ENCODE measurements at regions not wholly inside any gene's neighbourhood (a gene's known extent, or its start where the extent isn't known, plus 50 kb on each side); places are given as distances from the start of the nearest gene placed in this dataset.

GRCh38 chr10:131698986-131699385, 201.8 kb upstream of the PPP2R2D start:
- DNase-seq: no peak

- DNase-seq: no peak
Measured at GRCh38 chr10:131700032-131700431, 200.8 kb upstream of the PPP2R2D start.

DNA sequence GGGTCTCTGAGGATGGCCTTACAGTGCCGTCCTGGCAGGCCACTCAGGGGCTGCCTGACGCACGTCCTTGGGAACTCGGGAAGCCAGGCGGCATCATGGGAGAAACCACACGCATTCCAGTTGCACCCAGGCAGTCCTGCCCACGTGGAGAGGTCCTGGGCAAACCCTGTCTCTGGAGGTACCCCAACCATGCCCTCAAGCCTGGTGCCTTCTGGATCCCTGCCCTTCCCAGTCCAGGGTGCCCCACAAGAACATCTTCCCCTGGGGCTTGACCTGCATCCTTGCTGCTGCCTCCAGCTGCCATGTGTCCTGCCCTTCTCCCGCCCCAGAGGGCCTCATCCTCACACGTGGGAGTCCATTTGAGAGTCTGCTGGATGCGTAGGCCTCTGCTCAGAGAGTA, 200.3 kb upstream of the PPP2R2D start:
- DNase-seq: no peak

DNA sequence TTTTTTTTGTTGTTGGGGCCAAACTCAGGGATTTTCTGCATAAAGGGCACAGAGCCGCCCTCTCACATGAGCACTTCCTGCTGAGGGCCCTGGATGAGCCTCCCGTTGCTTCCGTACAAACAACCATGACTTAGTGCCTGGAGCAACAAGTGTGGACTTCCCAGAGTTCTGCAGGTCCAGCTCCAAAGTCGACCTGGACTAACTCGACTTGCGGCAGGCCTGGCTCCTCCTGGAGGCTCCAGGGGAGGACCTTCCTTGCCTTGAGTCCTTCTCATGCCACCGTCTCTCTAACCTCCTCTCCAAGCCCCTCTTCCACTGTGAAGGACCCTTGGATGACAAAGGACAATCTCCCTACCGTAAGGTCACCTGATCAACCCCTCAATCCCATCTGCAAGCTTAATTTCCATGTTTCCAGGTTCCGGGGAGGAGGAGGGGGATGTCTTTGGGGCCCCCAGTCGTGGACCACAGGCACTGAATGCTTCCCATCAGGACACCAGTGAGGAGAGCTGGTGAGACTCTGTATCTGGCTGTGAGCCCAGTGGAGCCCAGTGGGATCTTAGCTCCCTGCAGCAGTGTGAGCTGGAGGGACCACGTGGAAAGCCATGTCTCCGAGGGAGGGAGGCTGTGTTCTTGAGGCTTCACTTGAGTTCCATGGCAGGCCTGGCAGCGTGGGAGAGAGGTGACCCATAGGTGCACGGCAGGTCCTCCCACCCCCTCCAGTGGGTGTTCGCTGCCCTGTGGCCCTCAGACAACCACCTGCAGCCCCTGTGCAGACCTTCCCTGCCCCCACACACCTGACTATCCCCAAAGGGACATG, 199.5 kb upstream of the PPP2R2D start:
- DNase-seq: no peak

GRCh38 chr10:131702531-131703356, 198.1 kb upstream of the PPP2R2D start:
- DNase-seq: no peak

GRCh38 chr10:131703541-131703940, 197.3 kb upstream of the PPP2R2D start:
- no peak for DNase-seq

DNA sequence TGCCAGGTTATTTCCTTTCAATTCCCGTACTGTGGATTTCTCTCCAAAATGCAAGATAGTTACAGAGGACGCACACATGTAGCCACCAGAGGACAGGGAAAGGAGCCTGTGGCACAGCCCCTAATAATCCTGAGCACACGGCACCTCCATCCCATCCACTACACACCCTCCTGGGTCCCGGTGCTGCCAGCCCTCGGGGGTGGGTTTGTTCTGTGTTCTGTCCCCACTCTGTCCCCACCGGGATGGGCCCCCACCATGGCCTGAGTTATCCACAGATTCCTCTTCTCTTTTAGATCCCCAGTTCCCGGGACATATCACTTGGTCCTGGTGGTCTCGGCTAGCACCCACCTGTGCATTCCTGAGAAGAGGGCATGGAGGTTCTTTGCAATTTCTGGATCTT, 196.9 kb upstream of the PPP2R2D start:
- DNase-seq: no peak

DNA sequence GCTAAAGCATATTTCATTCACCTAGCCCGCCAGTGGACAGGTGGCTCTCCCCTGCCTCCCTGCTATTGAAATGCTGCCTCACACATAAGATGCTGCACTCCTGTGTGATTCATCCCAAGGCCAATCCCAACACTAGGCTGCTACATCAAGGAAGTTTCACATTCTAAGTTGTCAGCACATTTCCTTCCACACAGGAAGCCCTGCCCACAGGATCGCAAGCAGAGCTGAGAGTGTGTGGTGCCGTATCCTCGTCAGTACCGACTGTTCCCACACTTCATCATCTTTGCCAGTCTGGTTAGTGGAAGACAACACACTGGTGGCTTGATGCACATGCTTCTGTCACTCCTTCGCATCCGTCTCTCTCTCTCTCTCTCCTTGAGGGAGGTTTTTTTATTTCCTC, 194.3 kb upstream of the PPP2R2D start:
- DNase-seq: no peak

DNA sequence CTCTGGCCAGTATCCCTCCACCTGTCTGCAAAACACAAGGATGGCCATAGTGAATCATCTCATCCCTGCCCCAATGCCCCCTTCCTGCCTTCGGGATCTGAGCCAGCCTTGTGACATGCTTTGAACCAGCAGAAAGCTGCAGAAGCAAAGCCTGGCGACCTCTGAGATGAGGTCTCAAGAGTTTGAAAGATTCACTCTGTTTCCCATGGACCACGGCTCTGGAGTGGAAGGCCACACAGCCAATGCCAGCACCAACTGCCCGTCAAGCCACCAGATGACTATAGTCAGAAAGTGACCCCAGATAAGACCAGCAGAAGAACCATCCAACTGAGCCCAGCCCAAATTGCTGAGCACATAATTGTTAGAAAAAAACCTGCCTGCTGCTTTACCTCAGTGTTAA, 193.9 kb upstream of the PPP2R2D start:
- DNase-seq: no peak

DNA sequence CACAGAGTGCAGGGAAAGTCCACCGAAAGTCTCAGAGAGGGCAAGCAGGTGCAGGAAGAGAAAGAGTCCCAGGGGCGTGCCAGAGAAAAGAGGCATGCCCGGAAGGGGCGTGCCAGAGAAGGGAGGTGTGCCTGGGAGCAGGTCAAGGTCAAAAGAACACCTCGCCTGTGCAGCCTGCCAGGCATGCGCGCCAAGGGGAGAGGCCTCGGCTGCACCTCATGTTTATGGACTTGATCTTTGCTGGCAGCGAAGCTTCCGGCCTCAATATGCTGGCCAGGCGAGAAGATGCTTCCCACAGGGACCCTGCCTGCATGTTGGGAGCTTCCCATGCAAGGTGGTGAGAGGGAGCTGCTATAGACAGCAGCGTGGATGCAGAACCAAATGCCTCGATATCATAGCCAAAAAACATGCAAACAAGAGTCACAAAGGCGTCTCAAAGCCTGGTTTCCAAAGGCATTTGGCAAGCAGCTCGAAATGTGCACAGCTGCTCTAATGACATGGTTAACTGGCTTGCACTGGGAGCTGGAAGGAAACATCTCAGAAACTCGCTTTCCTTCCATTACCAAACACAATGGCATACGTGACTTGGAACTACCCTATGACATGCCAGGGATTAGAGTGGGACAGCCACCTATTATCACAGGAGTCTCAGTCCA, 192.5 kb upstream of the PPP2R2D start:
- DNase-seq: no peak

DNA sequence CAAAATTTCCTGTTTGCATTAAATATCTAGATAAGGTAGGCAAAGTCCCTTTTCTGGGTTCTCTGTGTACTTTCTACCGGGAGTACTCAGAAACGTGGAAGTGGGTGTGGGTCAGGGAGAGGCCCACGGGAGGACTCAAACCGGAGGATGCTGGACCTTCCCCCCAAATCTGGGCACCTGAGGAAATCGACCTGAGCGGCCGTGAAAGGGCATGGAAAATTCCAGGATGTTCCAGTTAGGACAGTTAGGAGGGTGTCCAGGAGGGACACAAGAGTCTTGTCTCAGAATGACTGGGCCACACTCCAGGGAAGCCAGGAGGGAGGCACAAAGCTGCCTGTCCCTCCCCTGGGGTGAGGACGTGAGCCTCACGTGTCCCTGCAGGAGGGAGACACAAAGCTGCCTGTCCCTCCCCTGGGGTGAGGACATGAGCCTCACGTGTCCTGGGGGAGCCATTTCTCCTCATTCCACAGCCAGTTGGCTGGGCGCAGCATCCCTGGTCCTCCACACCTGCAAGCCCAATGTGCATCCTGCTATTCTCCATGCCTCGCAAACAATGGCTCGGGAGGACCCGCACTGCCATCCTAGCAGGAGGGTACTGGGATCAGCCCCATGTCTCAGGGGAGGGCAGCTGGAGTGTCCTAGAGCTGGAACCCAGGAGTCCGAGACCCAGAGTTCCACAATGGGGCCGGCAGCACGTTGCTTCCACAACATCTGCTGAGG, 190.5 kb upstream of the PPP2R2D start:
- DNase-seq: no peak

GRCh38 chr10:131722121-131722520, 178.7 kb upstream of the PPP2R2D start:
- no peak for DNase-seq

DNA sequence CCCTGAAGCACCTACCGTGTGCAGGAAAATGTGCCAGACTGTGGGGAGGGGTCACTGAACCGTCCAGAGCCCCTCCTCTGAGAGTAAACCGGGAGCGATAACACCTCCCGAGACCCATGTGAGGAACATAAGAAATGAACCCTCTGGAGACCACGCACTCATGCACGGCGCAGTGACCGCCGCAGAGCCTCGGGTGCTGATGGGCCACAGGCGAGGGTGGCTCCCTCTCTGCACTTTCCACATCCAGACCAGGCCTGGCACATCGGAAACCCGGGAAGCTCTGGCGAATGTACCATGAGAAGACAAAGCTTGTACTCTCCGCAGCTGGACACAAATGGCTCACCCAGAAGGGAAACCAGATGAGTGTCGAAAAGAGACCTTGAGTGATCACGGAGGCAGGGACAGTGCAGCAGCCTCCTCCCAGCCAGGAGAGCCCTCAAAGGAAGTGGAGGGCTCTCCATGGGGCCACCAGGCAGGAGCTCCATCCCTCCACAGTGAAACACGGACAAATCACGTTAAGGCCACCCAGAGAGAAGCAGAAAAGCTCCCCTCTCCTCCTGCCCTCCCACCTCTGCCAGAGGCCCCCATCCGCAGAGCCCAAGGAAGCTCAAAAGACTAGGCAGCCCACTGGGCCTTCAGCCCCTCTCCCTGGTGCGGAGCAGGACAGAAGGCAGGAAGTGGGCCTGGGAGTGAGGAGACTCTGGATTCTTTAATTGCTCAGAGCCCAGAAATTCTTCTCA, 178.1 kb upstream of the PPP2R2D start:
- no peak for DNase-seq

GRCh38 chr10:131723297-131724168, 177.3 kb upstream of the PPP2R2D start:
- DNase-seq: no peak

- no peak for DNase-seq
Measured at GRCh38 chr10:131724169-131724545, 176.7 kb upstream of the PPP2R2D start.

DNA sequence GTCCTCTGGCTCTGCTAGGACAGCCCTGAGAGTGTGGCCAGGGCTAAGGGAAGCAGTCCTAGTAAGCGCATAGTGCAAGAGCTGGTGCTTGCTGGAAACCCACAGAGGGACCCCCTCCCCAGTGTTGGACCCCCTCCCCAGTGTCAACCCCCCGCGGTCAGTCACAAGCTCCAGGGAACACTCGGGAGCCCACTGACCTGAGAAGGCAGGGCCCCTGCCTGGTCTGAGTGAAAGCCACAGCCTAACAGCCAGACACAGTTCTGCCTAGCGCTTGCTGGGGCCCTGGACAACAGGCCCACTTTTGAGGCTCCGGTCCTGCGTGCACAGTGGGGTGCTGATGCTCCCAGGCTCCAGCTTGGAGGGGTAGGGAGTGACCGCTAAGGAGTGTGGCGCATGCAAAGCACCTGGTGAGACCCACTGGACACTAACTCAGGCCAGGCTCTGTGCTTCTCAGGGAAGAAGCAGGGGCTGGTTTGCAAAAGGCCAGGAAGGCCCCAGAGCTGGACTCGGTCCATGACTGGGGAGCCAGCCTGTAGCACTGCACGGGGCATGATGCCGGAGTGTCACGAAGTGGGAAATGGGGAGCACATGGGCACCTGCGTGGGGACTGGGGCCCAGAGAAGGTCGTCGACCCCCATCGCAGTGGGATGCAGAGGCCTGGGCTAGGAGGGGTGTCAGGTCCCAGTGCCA, 175.8 kb upstream of the PPP2R2D start:
- no peak for DNase-seq

GRCh38 chr10:131725581-131726069, 175.2 kb upstream of the PPP2R2D start:
- DNase-seq: no peak

DNA sequence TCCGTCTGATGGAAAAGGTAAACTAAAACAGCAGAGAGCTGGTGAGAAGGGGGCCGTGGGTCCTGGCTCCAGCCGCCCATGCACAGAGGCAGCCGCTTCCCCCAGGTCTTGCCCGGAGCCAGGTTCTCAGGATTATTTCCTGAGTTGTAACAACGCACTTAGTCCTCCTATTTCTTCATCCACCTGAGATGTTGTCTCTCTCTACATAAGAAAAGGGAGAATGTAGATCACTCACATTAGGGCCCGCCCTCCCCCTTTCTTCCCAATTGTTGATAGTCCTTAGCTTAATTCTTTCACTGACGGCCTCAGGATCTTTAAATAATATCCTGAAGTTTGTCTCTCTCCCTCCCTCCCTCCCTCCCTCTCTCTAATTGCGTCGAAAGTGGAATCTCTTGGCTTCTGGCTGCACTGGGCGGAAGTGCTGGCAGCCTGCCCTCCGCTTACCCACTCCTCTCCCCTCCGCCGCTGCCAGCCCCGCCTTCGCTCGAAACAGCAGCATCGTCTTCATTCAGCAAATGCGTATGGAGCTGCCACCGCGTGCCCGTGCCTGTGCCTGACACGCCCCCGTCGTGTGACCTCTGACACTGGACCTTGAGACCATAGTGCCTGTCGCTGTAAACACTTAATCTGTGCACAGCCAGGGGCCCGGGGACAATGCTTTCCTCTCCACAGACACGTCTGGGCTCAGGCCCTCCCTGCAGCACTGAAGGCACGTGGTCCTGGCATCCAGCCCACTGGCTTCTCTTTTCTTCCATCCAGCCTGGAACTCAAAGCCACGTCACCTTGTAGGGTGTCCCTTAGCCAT, 174.5 kb upstream of the PPP2R2D start:
- DNase-seq: peak in 18 of 56 donors; percentile 7 to 92 (median 30)

Data from nucleus accumbens (tissue), 56 donors.